H9 (cell line): ENCODE measurements at regions not wholly inside any gene's neighbourhood (a gene's known extent, or its start where the extent isn't known, plus 50 kb on each side); places are given as distances from the start of the nearest gene placed in this dataset.

Experiments
- DNase-seq: peaks from one replicate; pipeline ENCODE4 v3.0.0-alpha.2; 2017
- H2AFZ ChIP-seq: one replicate; pipeline ENCODE4 v1.6.1; 2013; ENCODE audit warnings: mild to moderate bottlenecking, low read length, control low read depth, moderate library complexity
- H2AK5ac ChIP-seq: 2 replicates; pipeline ENCODE4 v1.6.1; 2013; ENCODE audit warnings: low read length, control low read depth, mixed read lengths; ENCODE audit not compliant: insufficient read length
- H2BK120ac ChIP-seq: one replicate; pipeline ENCODE4 v1.6.1; 2013; ENCODE audit warnings: low read depth, mild to moderate bottlenecking, low read length, control low read depth, inconsistent platforms; ENCODE audit not compliant: poor library complexity, severe bottlenecking
- H2BK12ac ChIP-seq: 2 replicates; pipeline ENCODE4 v1.6.1; 2013; ENCODE audit warnings: low read length, control low read depth, mixed read lengths, low read depth; ENCODE audit not compliant: insufficient read length
- H2BK15ac ChIP-seq: 2 replicates; pipeline ENCODE4 v1.6.1; 2013; ENCODE audit warnings: low read depth, low read length, control low read depth
- H2BK20ac ChIP-seq: one replicate; pipeline ENCODE4 v1.6.1; 2013; ENCODE audit warnings: low read depth, mild to moderate bottlenecking, low read length, control low read depth, inconsistent platforms; ENCODE audit not compliant: poor library complexity, severe bottlenecking
- H2BK5ac ChIP-seq: 2 replicates; pipeline ENCODE4 v1.6.1; 2013; ENCODE audit warnings: low read length, control low read depth, mixed read lengths; ENCODE audit not compliant: insufficient read length
- H3K14ac ChIP-seq: 2 replicates; pipeline ENCODE4 v1.6.1; 2013; ENCODE audit warnings: low read length, control low read depth; ENCODE audit not compliant: insufficient read depth
- H3K18ac ChIP-seq: 2 replicates; pipeline ENCODE4 v1.6.1; 2013; ENCODE audit warnings: low read depth, mild to moderate bottlenecking, mixed read lengths, low read length, control low read depth; ENCODE audit not compliant: insufficient read length
- H3K23ac ChIP-seq: 2 replicates; pipeline ENCODE4 v1.6.1; 2013; ENCODE audit warnings: low read length, control low read depth, mixed read lengths, low read depth; ENCODE audit not compliant: insufficient read length
- H3K23me2 ChIP-seq: 2 replicates; pipeline ENCODE4 v1.6.1; 2013; ENCODE audit warnings: low read depth, mild to moderate bottlenecking, mixed read lengths, low read length, control low read depth; ENCODE audit not compliant: insufficient read length, poor library complexity, severe bottlenecking
- H3K27ac ChIP-seq: 2 replicates; pipeline ENCODE4 v1.5.1; 2013; ENCODE audit warnings: low read length, control low read depth, mixed read lengths, low read depth; ENCODE audit not compliant: insufficient read length
- H3K27me3 ChIP-seq: 2 replicates; pipeline ENCODE4 v1.6.1; 2013; ENCODE audit warnings: low read length, control low read depth, inconsistent platforms; ENCODE audit not compliant: insufficient read depth
- H3K4ac ChIP-seq: 2 replicates; pipeline ENCODE4 v1.6.1; 2013; ENCODE audit warnings: low read depth, mild to moderate bottlenecking, control low read depth, inconsistent platforms, low read length, moderate library complexity
- H3K4me1 ChIP-seq: 2 replicates; pipeline ENCODE4 v1.6.1; 2013; ENCODE audit warnings: low read length, control low read depth, inconsistent platforms; ENCODE audit not compliant: insufficient read depth
- H3K4me2 ChIP-seq: 2 replicates; pipeline ENCODE4 v1.6.1; 2013; ENCODE audit warnings: low read length, control low read depth, mixed read lengths; ENCODE audit not compliant: insufficient read length, insufficient read depth
- H3K56ac ChIP-seq: 2 replicates; pipeline ENCODE4 v1.6.1; 2013; ENCODE audit warnings: low read depth, mild to moderate bottlenecking, mixed read lengths, low read length, control low read depth; ENCODE audit not compliant: insufficient read length
- H3K79me1 ChIP-seq: 2 replicates; pipeline ENCODE4 v1.6.1; 2013; ENCODE audit warnings: low read depth, mild to moderate bottlenecking, moderate library complexity, low read length, control low read depth, inconsistent platforms; ENCODE audit not compliant: insufficient read depth, poor library complexity, severe bottlenecking
- H3K79me2 ChIP-seq: 2 replicates; pipeline ENCODE4 v1.6.1; 2013; ENCODE audit warnings: low read length, control low read depth, inconsistent platforms; ENCODE audit not compliant: insufficient read depth
- H3K9ac ChIP-seq: 2 replicates; pipeline ENCODE4 v1.6.1; 2013; ENCODE audit warnings: low read length, control low read depth, mixed read lengths; ENCODE audit not compliant: insufficient read length; ENCODE audit errors: extremely low read depth
- H3K9me3 ChIP-seq: one replicate; pipeline ENCODE4 v1.6.1; 2013; ENCODE audit warnings: low read depth, low read length, inconsistent platforms; ENCODE audit not compliant: control insufficient read depth
- H3T11ph ChIP-seq: one replicate; pipeline ENCODE4 v1.6.1; 2013; ENCODE audit warnings: mild to moderate bottlenecking, low read length, control low read depth, inconsistent platforms
- H4K20me1 ChIP-seq: one replicate; pipeline ENCODE4 v1.6.1; 2013; ENCODE audit not compliant: control insufficient read depth, insufficient read length, insufficient read depth
- H4K5ac ChIP-seq: 2 replicates; pipeline ENCODE4 v1.6.1; 2013; ENCODE audit warnings: low read depth, mild to moderate bottlenecking, mixed read lengths, low read length, control low read depth; ENCODE audit not compliant: insufficient read length
- H4K8ac ChIP-seq: replicated peaks from 2 replicates; pipeline ENCODE4 v1.6.1; 2013; ENCODE audit warnings: low read length, control low read depth, mixed read lengths, low read depth; ENCODE audit not compliant: insufficient read length
- H4K91ac ChIP-seq: 2 replicates; pipeline ENCODE4 v1.6.1; 2013; ENCODE audit warnings: low read depth, mild to moderate bottlenecking, moderate library complexity, mixed read lengths, low read length, control low read depth; ENCODE audit not compliant: insufficient read length
- H3K27ac Mint-ChIP-seq, 3 experiments: 2 replicates in 2 of 3; 3 replicates in 1 of 3; pipeline ENCODE4 v1.8.0; 2020 to 2021; ENCODE audit warnings: mixed read lengths in 3 of 3, mild to moderate bottlenecking in 1 of 3, moderate library complexity in 1 of 3
- H3K27me3 Mint-ChIP-seq: 2 replicates; pipeline ENCODE4 v1.8.0; 2021; ENCODE audit warnings: low read depth, mild to moderate bottlenecking, moderate library complexity, mixed read lengths
- H3K36me3 Mint-ChIP-seq, 3 experiments: 2 replicates in 2 of 3; 3 replicates in 1 of 3; pipeline ENCODE4 v1.8.0; 2020 to 2021; ENCODE audit warnings: low read depth in 3 of 3, mixed read lengths in 3 of 3; ENCODE audit not compliant: insufficient read depth in 1 of 3
- H3K4me1 Mint-ChIP-seq, 2 experiments: 2 replicates each; pipeline ENCODE4 v1.8.0; 2020; ENCODE audit warnings: mixed read lengths in 2 of 2
- H3K4me3 Mint-ChIP-seq, 2 experiments: 2 replicates in 1 of 2; 3 replicates in 1 of 2; pipeline ENCODE4 v1.8.0; 2020 to 2021; ENCODE audit warnings: mild to moderate bottlenecking in 2 of 2, mixed read lengths in 2 of 2, moderate library complexity in 1 of 2
- H3K9me3 Mint-ChIP-seq, 2 experiments: 2 replicates in 1 of 2; 3 replicates in 1 of 2; pipeline ENCODE4 v1.8.0; 2020; ENCODE audit warnings: mild to moderate bottlenecking in 2 of 2, mixed read lengths in 2 of 2, moderate library complexity in 1 of 2
- WGBS: extraction: QIAGEN DNeasy Blood & Tissue Kit; methylation state at CpG from one replicate; pipeline ENCODE4 v1.1.7; 2013; ENCODE audit warnings: missing lambda C conversion rate, low lambda C conversion rate, mixed read lengths; ENCODE audit not compliant: insufficient read length; ENCODE audit errors: extremely low coverage; 5-methylcytosine and 5-hydroxymethylcytosine counted together
- TF ChIP-seq, protein P1 (sequence below): fragments of 200-600 bp; sonication (generic); conservative IDR thresholded peaks from 3 replicates; pipeline ENCODE4 v1.8.0; 2021; ENCODE audit warnings: antibody characterized with exemption, mild to moderate bottlenecking

DNA sequence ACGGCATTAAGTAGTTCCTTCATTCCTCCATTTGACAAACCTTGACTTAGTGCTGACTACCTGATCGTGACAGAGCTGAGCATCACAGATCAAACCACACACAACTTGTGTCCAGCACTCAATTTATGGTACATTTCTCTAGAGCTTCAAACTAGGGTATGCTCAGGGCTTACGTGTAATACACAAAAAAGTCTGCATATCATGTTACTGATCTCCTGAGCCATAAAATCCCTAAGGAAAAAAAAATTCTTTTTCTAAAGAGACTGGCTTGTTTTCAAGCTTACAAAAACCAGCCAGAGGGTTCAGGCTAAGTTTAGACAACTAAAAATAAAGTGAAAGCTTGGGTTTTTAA, 88.0 kb upstream of the ALKAL2 start:
- H2BK5ac ChIP-seq: no peak overlapping the region
- Mint-ChIP-seq H3K27me3 (peaks cover 4% of the 10 kb centered on the region), H3K4me3 (no peak overlapping the region), H3K9me3 (peaks cover 5 to 17% of the 10 kb centered on the region in 2 experiments), H3K27ac (no peak overlapping the region), H3K4me1 (no peaks in the 10 kb centered on the region), H3K36me3 (peaks cover 0 to 4% (median 3%) of the 10 kb centered on the region in 3 experiments; a peak in 3 of 7 replicates)
- no peak overlapping the region for H4K5ac ChIP-seq
- no peak overlapping the region for H4K91ac ChIP-seq
- no peak overlapping the region for H3K18ac ChIP-seq
- no peak overlapping the region for H2AFZ ChIP-seq
- no peak overlapping the region for H4K8ac ChIP-seq
- H2BK15ac ChIP-seq: no peak overlapping the region
- H2BK20ac ChIP-seq: no peak overlapping the region
- WGBS: no CpG with 5 or more reads among the region's 3 CpGs
- no peaks in the 10 kb centered on the region for H3K4me1 ChIP-seq
- peaks cover 2% of the 10 kb centered on the region for H3K23me2 ChIP-seq
- no peak overlapping the region for H2BK12ac ChIP-seq
- H4K20me1 ChIP-seq: no peaks in the 10 kb centered on the region
- no peak overlapping the region for H3K4ac ChIP-seq
- no peak overlapping the region for H3K56ac ChIP-seq
- H2AK5ac ChIP-seq: no peak overlapping the region
- no peaks in the 10 kb centered on the region for H3K9me3 ChIP-seq
- H2BK120ac ChIP-seq: no peak overlapping the region
- no peak overlapping the region for H3K4me2 ChIP-seq
- no peak overlapping the region for H3K23ac ChIP-seq
- no peaks in the 10 kb centered on the region for H3K79me2 ChIP-seq
- no peak overlapping the region for H3K9ac ChIP-seq
- no peak overlapping the region for H3K14ac ChIP-seq
- no peak overlapping the region for H3T11ph ChIP-seq
- no peak for DNase-seq
- TF ChIP-seq, protein P1, sequence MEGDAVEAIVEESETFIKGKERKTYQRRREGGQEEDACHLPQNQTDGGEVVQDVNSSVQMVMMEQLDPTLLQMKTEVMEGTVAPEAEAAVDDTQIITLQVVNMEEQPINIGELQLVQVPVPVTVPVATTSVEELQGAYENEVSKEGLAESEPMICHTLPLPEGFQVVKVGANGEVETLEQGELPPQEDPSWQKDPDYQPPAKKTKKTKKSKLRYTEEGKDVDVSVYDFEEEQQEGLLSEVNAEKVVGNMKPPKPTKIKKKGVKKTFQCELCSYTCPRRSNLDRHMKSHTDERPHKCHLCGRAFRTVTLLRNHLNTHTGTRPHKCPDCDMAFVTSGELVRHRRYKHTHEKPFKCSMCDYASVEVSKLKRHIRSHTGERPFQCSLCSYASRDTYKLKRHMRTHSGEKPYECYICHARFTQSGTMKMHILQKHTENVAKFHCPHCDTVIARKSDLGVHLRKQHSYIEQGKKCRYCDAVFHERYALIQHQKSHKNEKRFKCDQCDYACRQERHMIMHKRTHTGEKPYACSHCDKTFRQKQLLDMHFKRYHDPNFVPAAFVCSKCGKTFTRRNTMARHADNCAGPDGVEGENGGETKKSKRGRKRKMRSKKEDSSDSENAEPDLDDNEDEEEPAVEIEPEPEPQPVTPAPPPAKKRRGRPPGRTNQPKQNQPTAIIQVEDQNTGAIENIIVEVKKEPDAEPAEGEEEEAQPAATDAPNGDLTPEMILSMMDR: no peak
- no peak overlapping the region for H3K27ac ChIP-seq
- no peaks in the 10 kb centered on the region for H3K27me3 ChIP-seq
- H3K79me1 ChIP-seq: no peaks in the 10 kb centered on the region
